HepG2 (cell line): ENCODE measurements at regions not wholly inside any gene's neighbourhood (a gene's known extent, or its start where the extent isn't known, plus 50 kb on each side); places are given as distances from the start of the nearest gene placed in this dataset.

Source experiments
- ATAC-seq: fragments of 200-7000 bp; cut with Tn5 transposase; 3 replicates; pipeline ENCODE4 v1.9.1; 2020; ENCODE audit warnings: mild to moderate bottlenecking, moderate library complexity
- BruUV-seq: library from RNA; stranded (reverse); fragments of 400-500 nt; replicated peaks from 2 replicates; lab custom pipeline; 2021; lab: Mats Ljungman, UMichigan
- CTCF ChIA-PET: fragments of 300-600 bp; formaldehyde crosslinking; extraction: SDS; loops from one replicate; lab custom pipeline; 2021; ENCODE audit warnings: low total read pairs, inconsistent platforms, low intra/inter-chr PET ratio; lab: Yijun Ruan, JAX
- POLR2A ChIA-PET: fragments of 350-600 bp; sonication (Branson Sonifier 250); formaldehyde crosslinking; loops from one replicate; lab custom pipeline; 2020; ENCODE audit warnings: antibody characterized with exemption, inconsistent platforms; lab: Yijun Ruan, JAX
- DNase-seq: peaks from one replicate; pipeline ENCODE4 v3.0.0-alpha.2; 2015; ENCODE audit warnings: low spot score
- FAIRE-seq: peaks from 3 replicates; lab custom pipeline; 2011; peaks lifted over from hg19 to GRCh38; lab: Jason Lieb, UNC
- H2AFZ ChIP-seq: one replicate; pipeline ENCODE4 v1.6.1; 2011; ENCODE audit warnings: low read length, inconsistent platforms
- H3K27ac ChIP-seq: fragments of 300-600 bp; 3 replicates; pipeline ENCODE4 v1.8.0; 2011; ENCODE audit warnings: mixed run types, mild to moderate bottlenecking, mixed read lengths, low read length, inconsistent platforms; ENCODE audit not compliant: insufficient read depth; ENCODE audit errors: extremely low read length
- H3K27me3 ChIP-seq, 2 experiments: fragments of 200-600 bp in 1 of 2; 2 replicates in 1 of 2; 3 replicates in 1 of 2; pipeline versions ENCODE4 v1.6.0 to v1.8.0; 2011; ENCODE audit warnings: low read length in 2 of 2, mild to moderate bottlenecking in 2 of 2, moderate library complexity in 2 of 2, inconsistent platforms in 1 of 2; ENCODE audit not compliant: insufficient read depth in 2 of 2, control insufficient read depth in 1 of 2
- H3K36me3 ChIP-seq, 2 experiments: fragments of 200-600 bp in 1 of 2; replicated peaks in 1 of 2; 2 replicates in 1 of 2; 3 replicates in 1 of 2; pipeline versions ENCODE4 v1.5.1 to v1.8.0; 2011; ENCODE audit warnings: low read length in 2 of 2, inconsistent platforms in 1 of 2; ENCODE audit not compliant: insufficient read depth in 2 of 2, control insufficient read depth in 1 of 2
- H3K4me1 ChIP-seq: 2 replicates; pipeline ENCODE4 v1.5.1; 2012; ENCODE audit warnings: low read length, inconsistent platforms; ENCODE audit not compliant: insufficient read depth
- H3K4me2 ChIP-seq: 2 replicates; pipeline ENCODE4 v1.6.0; 2011; ENCODE audit warnings: low read depth, low read length, inconsistent platforms
- H3K4me3 ChIP-seq, 3 experiments: fragments of 200-600 bp in 1 of 3; sonication (generic), shearing (Covaris generic) in 1 of 3; replicated peaks in 1 of 3; 2 replicates each; pipeline ENCODE4 v1.5.1; 2011 to 2016; ENCODE audit warnings: low read length in 3 of 3, inconsistent platforms in 2 of 3, low read depth in 2 of 3, mild to moderate bottlenecking in 2 of 3, control low read depth in 1 of 3, mixed read lengths in 1 of 3; ENCODE audit not compliant: insufficient read depth in 1 of 3
- H3K79me2 ChIP-seq: one replicate; pipeline ENCODE4 v1.6.1; 2011; ENCODE audit warnings: low read length, inconsistent platforms; ENCODE audit not compliant: insufficient read depth
- H3K9ac ChIP-seq: 2 replicates; pipeline ENCODE4 v1.6.0; 2011; ENCODE audit warnings: mild to moderate bottlenecking, low read depth, low read length, inconsistent platforms; ENCODE audit not compliant: insufficient read depth
- H3K9me3 ChIP-seq: 2 replicates; pipeline ENCODE4 v1.5.1; 2012; ENCODE audit warnings: mild to moderate bottlenecking, low read length
- H4K20me1 ChIP-seq: 2 replicates; pipeline ENCODE4 v1.6.0; 2011; ENCODE audit warnings: inconsistent platforms, mild to moderate bottlenecking, low read length, moderate library complexity; ENCODE audit not compliant: insufficient read depth
- ATAD3A ChIP-seq: sonication (generic); formaldehyde crosslinking; IDR thresholded peaks from 2 replicates; pipeline ENCODE4 v1.4.0; 2020; ENCODE audit warnings: missing genetic modification reagents
- MAFG ChIP-seq: sonication (generic); formaldehyde crosslinking; IDR thresholded peaks from 2 replicates; pipeline ENCODE4 v1.5.1; 2020; ENCODE audit warnings: mild to moderate bottlenecking, missing genetic modification reagents
- MATR3 ChIP-seq: sonication (generic); formaldehyde crosslinking; IDR thresholded peaks from 2 replicates; pipeline ENCODE4 v1.4.0; 2020; ENCODE audit warnings: missing genetic modification reagents
- NFATC3 ChIP-seq: sonication (generic); formaldehyde crosslinking; IDR thresholded peaks from 2 replicates; pipeline ENCODE4 v1.5.1; 2020; ENCODE audit warnings: mild to moderate bottlenecking, missing genetic modification reagents
- NFE2L2 ChIP-seq: fragments of 150-350 bp; IDR thresholded peaks from 2 replicates; pipeline ENCODE4 v1.6.1; 2014; ENCODE audit warnings: low read length
- PPARG ChIP-seq: conservative IDR thresholded peaks from 2 replicates; pipeline ENCODE4 v1.6.1; 2016; ENCODE audit warnings: missing biosample characterization, missing genetic modification reagents
- ZKSCAN8 ChIP-seq: IDR thresholded peaks from 2 replicates; pipeline ENCODE4 v1.6.1; 2016; ENCODE audit warnings: borderline replicate concordance, missing genetic modification reagents, missing compliant biosample characterization
- ZNF205 ChIP-seq: IDR thresholded peaks from 2 replicates; pipeline ENCODE4 v1.6.1; 2018; ENCODE audit warnings: missing biosample characterization, missing genetic modification reagents
- ZNF383 ChIP-seq: sonication (generic); formaldehyde crosslinking; IDR thresholded peaks from 2 replicates; pipeline ENCODE4 v1.4.0; 2020; ENCODE audit warnings: missing genetic modification reagents, mild to moderate bottlenecking, borderline replicate concordance
- ZNF672 ChIP-seq: sonication (generic); formaldehyde crosslinking; IDR thresholded peaks from 2 replicates; pipeline ENCODE4 v1.8.1; 2022; ENCODE audit warnings: missing genetic modification reagents
- ZNF777 ChIP-seq: sonication (generic); formaldehyde crosslinking; IDR thresholded peaks from 2 replicates; pipeline ENCODE4 v1.4.0; 2020; ENCODE audit warnings: missing genetic modification reagents
- ZNF891 ChIP-seq: sonication (generic); formaldehyde crosslinking; IDR thresholded peaks from 2 replicates; pipeline ENCODE4 v1.5.0; 2020; ENCODE audit warnings: mild to moderate bottlenecking, missing genetic modification reagents
- ZSCAN12 ChIP-seq: sonication (generic); formaldehyde crosslinking; IDR thresholded peaks from 2 replicates; pipeline ENCODE4 v1.9.0; 2021; ENCODE audit warnings: mild to moderate bottlenecking, missing genetic modification reagents
- WGBS: methylation state at CpG from one replicate; pipeline ENCODE4 v1.1.6; 2017; ENCODE audit warnings: low lambda C conversion rate; 5-methylcytosine and 5-hydroxymethylcytosine counted together
- in situ Hi-C: cut with HindIII; loops from 2 replicates; pipeline ENCODE4 v1.10.0; 2017; ENCODE audit warnings: low pct_unique_long_range_greater_than_20kb; ENCODE audit not compliant: extremely low pct_ligation_motif_present
- intact Hi-C: fragments of 100-400 bp; cut with micrococcal nuclease; formaldehyde crosslinking; loops from one replicate; pipeline ENCODE4 v1.10.0; 2022; ENCODE audit not compliant: unreplicated experiment
- TF ChIP-seq, protein P1 (sequence below): sonication (generic); formaldehyde crosslinking; IDR thresholded peaks from 2 replicates; pipeline ENCODE4 v1.5.0; 2020; ENCODE audit warnings: mild to moderate bottlenecking, missing genetic modification reagents
- TF ChIP-seq, protein P2 (sequence below): sonication (generic); formaldehyde crosslinking; IDR thresholded peaks from 2 replicates; pipeline ENCODE4 v1.8.0; 2022; ENCODE audit warnings: low read depth, missing genetic modification reagents
- TF ChIP-seq, protein P3 (sequence below): sonication (generic); formaldehyde crosslinking; IDR thresholded peaks from 2 replicates; pipeline ENCODE4 v1.5.1; 2020; ENCODE audit warnings: mild to moderate bottlenecking, moderate library complexity, missing genetic modification reagents
- TF ChIP-seq, protein P4 (sequence below): sonication (generic); formaldehyde crosslinking; IDR thresholded peaks from 2 replicates; pipeline ENCODE4 v1.5.0; 2020; ENCODE audit warnings: missing genetic modification reagents
- TF ChIP-seq, protein P5 (sequence below): sonication (generic); formaldehyde crosslinking; IDR thresholded peaks from 2 replicates; pipeline ENCODE4 v1.4.0; 2020; ENCODE audit warnings: mild to moderate bottlenecking, low read depth, missing genetic modification reagents

DNA sequence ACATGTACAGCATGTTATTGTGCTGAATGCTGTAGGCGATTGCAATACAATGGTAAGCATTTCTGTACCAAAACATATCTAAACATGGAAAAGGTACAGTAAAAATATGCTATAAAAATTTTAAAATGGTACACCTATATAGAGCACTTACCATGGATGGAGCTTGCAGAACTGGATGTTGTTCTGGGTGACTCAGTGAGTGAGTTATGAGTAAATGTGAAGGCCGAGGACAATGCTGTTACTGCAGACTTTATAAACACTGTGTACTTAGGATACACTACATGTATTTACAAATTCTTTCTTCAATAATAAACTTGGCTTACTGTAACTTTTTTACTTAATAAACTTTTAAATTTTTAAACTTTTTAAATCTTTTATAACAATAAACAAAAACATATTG is 473.4 kb upstream of the UBE2E3 start:
- ChIA-PET CTCF (no interaction called here), POLR2A (no interaction called here)
- Histone ChIP-seq H2AFZ (no peak overlapping the region), H3K36me3 (no peaks in the 10 kb centered on the region), H3K4me2 (no peak overlapping the region), H3K27me3 (no peaks in the 10 kb centered on the region), H4K20me1 (no peaks in the 10 kb centered on the region), H3K27ac (no peak overlapping the region), H3K9me3 (no peaks in the 10 kb centered on the region), H3K79me2 (no peaks in the 10 kb centered on the region), H3K4me3 (no peak overlapping the region), H3K4me1 (no peaks in the 10 kb centered on the region), H3K9ac (no peak overlapping the region)
- ATAC-seq: no peak
- in situ Hi-C loops (no loop called here), intact Hi-C loops (no loop called here)
- BruUV-seq: no TSS peak
- WGBS: 1% methylated on average over 2 of the region's 2 CpGs
- no peak for FAIRE-seq
- no peak for DNase-seq
- TF ChIP-seq ZNF777 (CRISPR knock-in tag) (no peak), ZKSCAN8 (no peak), ATAD3A (CRISPR knock-in tag) (no peak), ZNF205 (CRISPR knock-in tag) (no peak), NFE2L2 (no peak), ZNF891 (CRISPR knock-in tag) (no peak), ZNF672 (CRISPR knock-in tag) (no peak), PPARG (no peak), MATR3 (CRISPR knock-in tag) (no peak), NFATC3 (CRISPR knock-in tag) (no peak), ZNF383 (CRISPR knock-in tag) (no peak), MAFG (CRISPR knock-in tag) (no peak), ZSCAN12 (CRISPR knock-in tag) (no peak)
- TF ChIP-seq, protein P1, sequence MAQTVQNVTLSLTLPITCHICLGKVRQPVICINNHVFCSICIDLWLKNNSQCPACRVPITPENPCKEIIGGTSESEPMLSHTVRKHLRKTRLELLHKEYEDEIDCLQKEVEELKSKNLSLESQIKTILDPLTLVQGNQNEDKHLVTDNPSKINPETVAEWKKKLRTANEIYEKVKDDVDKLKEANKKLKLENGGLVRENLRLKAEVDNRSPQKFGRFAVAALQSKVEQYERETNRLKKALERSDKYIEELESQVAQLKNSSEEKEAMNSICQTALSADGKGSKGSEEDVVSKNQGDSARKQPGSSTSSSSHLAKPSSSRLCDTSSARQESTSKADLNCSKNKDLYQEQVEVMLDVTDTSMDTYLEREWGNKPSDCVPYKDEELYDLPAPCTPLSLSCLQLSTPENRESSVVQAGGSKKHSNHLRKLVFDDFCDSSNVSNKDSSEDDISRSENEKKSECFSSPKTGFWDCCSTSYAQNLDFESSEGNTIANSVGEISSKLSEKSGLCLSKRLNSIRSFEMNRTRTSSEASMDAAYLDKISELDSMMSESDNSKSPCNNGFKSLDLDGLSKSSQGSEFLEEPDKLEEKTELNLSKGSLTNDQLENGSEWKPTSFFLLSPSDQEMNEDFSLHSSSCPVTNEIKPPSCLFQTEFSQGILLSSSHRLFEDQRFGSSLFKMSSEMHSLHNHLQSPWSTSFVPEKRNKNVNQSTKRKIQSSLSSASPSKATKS (CRISPR knock-in tag): no peak
- TF ChIP-seq, protein P2, sequence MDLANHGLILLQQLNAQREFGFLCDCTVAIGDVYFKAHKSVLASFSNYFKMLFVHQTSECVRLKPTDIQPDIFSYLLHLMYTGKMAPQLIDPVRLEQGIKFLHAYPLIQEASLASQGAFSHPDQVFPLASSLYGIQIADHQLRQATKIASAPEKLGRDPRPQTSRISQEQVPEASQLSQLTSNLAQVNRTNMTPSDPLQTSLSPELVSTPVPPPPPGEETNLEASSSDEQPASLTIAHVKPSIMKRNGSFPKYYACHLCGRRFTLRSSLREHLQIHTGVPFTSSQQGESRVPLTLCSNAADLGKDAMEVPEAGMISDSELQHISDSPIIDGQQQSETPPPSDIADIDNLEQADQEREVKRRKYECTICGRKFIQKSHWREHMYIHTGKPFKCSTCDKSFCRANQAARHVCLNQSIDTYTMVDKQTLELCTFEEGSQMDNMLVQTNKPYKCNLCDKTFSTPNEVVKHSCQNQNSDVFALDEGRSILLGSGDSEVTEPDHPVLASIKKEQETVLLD: no peak
- TF ChIP-seq, protein P3, sequence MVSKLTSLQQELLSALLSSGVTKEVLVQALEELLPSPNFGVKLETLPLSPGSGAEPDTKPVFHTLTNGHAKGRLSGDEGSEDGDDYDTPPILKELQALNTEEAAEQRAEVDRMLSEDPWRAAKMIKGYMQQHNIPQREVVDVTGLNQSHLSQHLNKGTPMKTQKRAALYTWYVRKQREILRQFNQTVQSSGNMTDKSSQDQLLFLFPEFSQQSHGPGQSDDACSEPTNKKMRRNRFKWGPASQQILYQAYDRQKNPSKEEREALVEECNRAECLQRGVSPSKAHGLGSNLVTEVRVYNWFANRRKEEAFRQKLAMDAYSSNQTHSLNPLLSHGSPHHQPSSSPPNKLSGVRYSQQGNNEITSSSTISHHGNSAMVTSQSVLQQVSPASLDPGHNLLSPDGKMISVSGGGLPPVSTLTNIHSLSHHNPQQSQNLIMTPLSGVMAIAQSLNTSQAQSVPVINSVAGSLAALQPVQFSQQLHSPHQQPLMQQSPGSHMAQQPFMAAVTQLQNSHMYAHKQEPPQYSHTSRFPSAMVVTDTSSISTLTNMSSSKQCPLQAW: no peak
- TF ChIP-seq, protein P4, sequence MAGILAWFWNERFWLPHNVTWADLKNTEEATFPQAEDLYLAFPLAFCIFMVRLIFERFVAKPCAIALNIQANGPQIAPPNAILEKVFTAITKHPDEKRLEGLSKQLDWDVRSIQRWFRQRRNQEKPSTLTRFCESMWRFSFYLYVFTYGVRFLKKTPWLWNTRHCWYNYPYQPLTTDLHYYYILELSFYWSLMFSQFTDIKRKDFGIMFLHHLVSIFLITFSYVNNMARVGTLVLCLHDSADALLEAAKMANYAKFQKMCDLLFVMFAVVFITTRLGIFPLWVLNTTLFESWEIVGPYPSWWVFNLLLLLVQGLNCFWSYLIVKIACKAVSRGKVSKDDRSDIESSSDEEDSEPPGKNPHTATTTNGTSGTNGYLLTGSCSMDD: no peak
- TF ChIP-seq, protein P5, sequence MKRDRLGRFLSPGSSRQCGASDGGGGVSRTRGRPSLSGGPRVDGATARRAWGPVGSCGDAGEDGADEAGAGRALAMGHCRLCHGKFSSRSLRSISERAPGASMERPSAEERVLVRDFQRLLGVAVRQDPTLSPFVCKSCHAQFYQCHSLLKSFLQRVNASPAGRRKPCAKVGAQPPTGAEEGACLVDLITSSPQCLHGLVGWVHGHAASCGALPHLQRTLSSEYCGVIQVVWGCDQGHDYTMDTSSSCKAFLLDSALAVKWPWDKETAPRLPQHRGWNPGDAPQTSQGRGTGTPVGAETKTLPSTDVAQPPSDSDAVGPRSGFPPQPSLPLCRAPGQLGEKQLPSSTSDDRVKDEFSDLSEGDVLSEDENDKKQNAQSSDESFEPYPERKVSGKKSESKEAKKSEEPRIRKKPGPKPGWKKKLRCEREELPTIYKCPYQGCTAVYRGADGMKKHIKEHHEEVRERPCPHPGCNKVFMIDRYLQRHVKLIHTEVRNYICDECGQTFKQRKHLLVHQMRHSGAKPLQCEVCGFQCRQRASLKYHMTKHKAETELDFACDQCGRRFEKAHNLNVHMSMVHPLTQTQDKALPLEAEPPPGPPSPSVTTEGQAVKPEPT (CRISPR knock-in tag): no peak
